ENCODE measurements at regions not wholly inside any gene's neighbourhood (a gene's known extent, or its start where the extent isn't known, plus 50 kb on each side); places are given as distances from the start of the nearest gene placed in this dataset.

DNA sequence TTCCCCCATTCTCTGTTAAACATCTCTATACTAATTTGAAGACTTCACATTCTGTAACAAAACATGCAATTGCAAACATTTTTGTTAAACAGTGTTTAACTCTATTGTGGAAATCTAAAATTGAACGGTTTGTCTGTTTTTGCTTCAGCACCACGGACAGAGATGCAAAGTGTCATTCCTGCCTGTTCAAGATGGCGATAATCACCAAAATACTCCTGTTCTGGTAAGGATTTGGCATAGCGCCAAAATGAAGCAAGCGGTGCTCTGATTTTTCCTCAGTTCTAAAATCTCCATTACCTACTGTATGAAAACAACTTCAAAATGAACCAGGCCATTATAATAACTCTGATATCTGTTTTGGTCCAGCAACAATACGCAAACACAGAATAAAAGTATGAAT, 129.7 kb upstream of the TUSC7 start:
- Histone ChIP-seq H2BK5ac (ENCODE audit: low read depth, low read length) (no peak overlapping the region), H2AK5ac (ENCODE audit: low read depth, low read length) (no peak overlapping the region), H3K23me2 (ENCODE audit: low read depth, low read length) (no peaks in the 10 kb centered on the region), H3K4me1 (replicated peaks in 1 of 4; ENCODE audit: control insufficient read depth in 3 of 4, insufficient read depth in 4 of 4, low read length in 3 of 4) (no peaks in the 10 kb centered on the region), H3K79me1 (ENCODE audit: low read depth, low read length) (no peaks in the 10 kb centered on the region), H3K23ac (ENCODE audit: insufficient read length) (no peak overlapping the region), H4K20me1 (replicated peaks in 1 of 2; ENCODE audit: control insufficient read depth in 1 of 2, insufficient read depth in 2 of 2, low read length in 2 of 2) (no peaks in the 10 kb centered on the region), H2BK15ac (ENCODE audit: low read length) (no peak overlapping the region), H4K8ac (ENCODE audit: extremely low read depth, insufficient read depth, low read length) (no peak overlapping the region), H3K4me3 (ENCODE audit: extremely low read depth in 1 of 4, insufficient read depth in 2 of 4, low read depth in 3 of 4, low read length in 4 of 4) (no peak overlapping the region), H4K91ac (replicated peaks; ENCODE audit: insufficient read length, low read length) (no peak overlapping the region), H2BK12ac (ENCODE audit: low read depth, low read length) (no peak overlapping the region), H3K56ac (replicated peaks; ENCODE audit: insufficient read length, low read depth, low read length) (no peak overlapping the region), H3K4me2 (ENCODE audit: insufficient read depth in 1 of 2, low read depth in 2 of 2, low read length in 2 of 2) (no peak overlapping the region), H3K18ac (ENCODE audit: extremely low read depth, low read length) (no peak overlapping the region), H3K9me3 (ENCODE audit: insufficient read depth in 2 of 2, low read depth in 1 of 2, low read length in 1 of 2) (no peaks in the 10 kb centered on the region), H3K27me3 (replicated peaks in 1 of 4; ENCODE audit: control insufficient read depth in 3 of 4, extremely low read depth in 1 of 4, insufficient read depth in 3 of 4, low read length in 3 of 4) (no peaks in the 10 kb centered on the region), H4K5ac (ENCODE audit: insufficient read length, low read depth, low read length) (no peak overlapping the region), H3K9ac (replicated peaks in 1 of 4; ENCODE audit: extremely low read depth in 1 of 4, low read depth in 3 of 4, low read length in 3 of 4) (no peak overlapping the region), H2BK120ac (replicated peaks; ENCODE audit: low read depth, low read length) (no peak overlapping the region), H2AFZ (ENCODE audit: low read length) (no peak overlapping the region), H3K14ac (ENCODE audit: insufficient read length) (no peak overlapping the region), H3K27ac (ENCODE audit: low read depth, low read length) (no peak overlapping the region), H2BK20ac (ENCODE audit: low read length) (no peak overlapping the region), H3K79me2 (ENCODE audit: control insufficient read depth in 1 of 2, insufficient read depth in 2 of 2, low read length in 2 of 2) (no peaks in the 10 kb centered on the region), H3K36me3 (ENCODE audit: control insufficient read depth in 2 of 4, insufficient read depth in 4 of 4, low read length in 3 of 4) (no peaks in the 10 kb centered on the region), H3K4ac (replicated peaks; ENCODE audit: insufficient read length, low read depth, low read length) (no peak overlapping the region)
- DNase-seq (ENCODE audit: low read depth in 1 of 2, low spot score in 2 of 2) (peak in 1 of 2 experiments; percentile 48), FAIRE-seq (peak; percentile 81)
- ChIA-PET POLR2A (ENCODE audit: partially characterized antibody) (no interaction called here), CTCF (ENCODE audit: partially characterized antibody) (interaction anchor here (1.0 kb wide), 1 partner anchor 18 kb away, joined by 3 read pairs; no protein-coding TSS in a partner anchor)
- 66% methylated on average over 6 of the region's 6 CpGs; no CpG with 5 or more reads in 1 of the 2 experiments for WGBS, 2 experiments (ENCODE audit: extremely low coverage in 1 of 2, insufficient coverage in 1 of 2, insufficient read length in 1 of 2, insufficient replicate concordance in 2 of 2, low coverage in 1 of 2, low lambda C conversion rate in 2 of 2, missing lambda C conversion rate in 1 of 2)
- TF ChIP-seq SIN3A (conservative IDR thresholded peaks at IDR 0.05 in 1 of 2, IDR thresholded peaks at IDR 0.05 in 1 of 2; ENCODE audit: low read depth in 1 of 2, low read length in 2 of 2), result 0 out of 4 replicates have a peak, but pooled peaks of 1 of the 2 experiments have one; percentile 60
- TF ChIP-seq HDAC6 (IDR thresholded peaks at IDR 0.05; ENCODE audit: low read depth, low read length), result no peak
- TF ChIP-seq RNF2 (IDR thresholded peaks at IDR 0.05; ENCODE audit: borderline replicate concordance, low read depth, low read length, missing control alignments, poor library complexity, severe bottlenecking), result no peak
- no peak for TF ChIP-seq JUN (IDR thresholded peaks at IDR 0.05; ENCODE audit: low read depth, low read length)
- TF ChIP-seq TEAD4 (IDR thresholded peaks at IDR 0.05; ENCODE audit: low read depth, low read length), result 0 out of 2 replicates have a peak, but pooled peaks have one; percentile 36
- no peak for TF ChIP-seq EP300 (IDR thresholded peaks at IDR 0.05; ENCODE audit: borderline replicate concordance in 1 of 2, low read depth in 2 of 2, low read length in 2 of 2)
- TF ChIP-seq GABPA (IDR thresholded peaks at IDR 0.05; ENCODE audit: borderline replicate concordance, insufficient read depth, low read length), result no peak
- no peak for TF ChIP-seq GTF2F1 (IDR thresholded peaks at IDR 0.05; ENCODE audit: borderline replicate concordance, low read depth, low read length)
- no peak for TF ChIP-seq RXRA (IDR thresholded peaks at IDR 0.05; ENCODE audit: insufficient read depth, low read depth, low read length)
- TF ChIP-seq, protein P1, sequence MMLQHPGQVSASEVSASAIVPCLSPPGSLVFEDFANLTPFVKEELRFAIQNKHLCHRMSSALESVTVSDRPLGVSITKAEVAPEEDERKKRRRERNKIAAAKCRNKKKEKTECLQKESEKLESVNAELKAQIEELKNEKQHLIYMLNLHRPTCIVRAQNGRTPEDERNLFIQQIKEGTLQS (IDR thresholded peaks at IDR 0.05; ENCODE audit: insufficient read depth, low read depth, low read length), result no peak
- TF ChIP-seq, protein P2, sequence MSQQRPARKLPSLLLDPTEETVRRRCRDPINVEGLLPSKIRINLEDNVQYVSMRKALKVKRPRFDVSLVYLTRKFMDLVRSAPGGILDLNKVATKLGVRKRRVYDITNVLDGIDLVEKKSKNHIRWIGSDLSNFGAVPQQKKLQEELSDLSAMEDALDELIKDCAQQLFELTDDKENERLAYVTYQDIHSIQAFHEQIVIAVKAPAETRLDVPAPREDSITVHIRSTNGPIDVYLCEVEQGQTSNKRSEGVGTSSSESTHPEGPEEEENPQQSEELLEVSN (IDR thresholded peaks at IDR 0.05), result no peak
- TF ChIP-seq YY1 (IDR thresholded peaks at IDR 0.05; ENCODE audit: low read depth, low read length), result peak; percentile 83

Measured in H1 (cell line).